Astrocyte of the hippocampus (primary cell): ENCODE measurements at regions not wholly inside any gene's neighbourhood (a gene's known extent, or its start where the extent isn't known, plus 50 kb on each side); places are given as distances from the start of the nearest gene placed in this dataset.
A peak's percentile ranks its signal among the peaks of the same experiment; 100 is the strongest.

ENCODE experiments used
- DNase-seq: peaks from one replicate; pipeline ENCODE4 v3.0.0; 2011; ENCODE audit warnings: low read depth, low spot score

DNA sequence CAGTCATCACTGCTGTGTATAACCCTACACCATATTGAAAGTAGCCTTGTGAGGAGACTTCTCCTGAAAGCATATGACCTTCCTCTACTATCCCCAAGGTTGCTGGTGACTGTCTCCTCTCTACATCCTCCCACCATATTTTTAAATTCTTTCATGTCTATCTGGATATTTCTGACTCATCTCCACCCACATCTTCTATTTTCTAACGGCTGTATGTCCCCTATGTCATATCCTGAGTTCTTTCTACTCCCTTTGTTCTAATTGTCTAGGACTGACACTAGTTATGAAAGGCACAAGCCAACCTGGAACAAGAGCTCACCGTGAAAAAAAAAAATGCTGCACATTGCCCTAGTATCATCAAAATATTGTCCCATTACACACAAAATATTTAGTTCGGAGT is 218.3 kb upstream of the ZNF462 start:
- no peak for DNase-seq

DNA sequence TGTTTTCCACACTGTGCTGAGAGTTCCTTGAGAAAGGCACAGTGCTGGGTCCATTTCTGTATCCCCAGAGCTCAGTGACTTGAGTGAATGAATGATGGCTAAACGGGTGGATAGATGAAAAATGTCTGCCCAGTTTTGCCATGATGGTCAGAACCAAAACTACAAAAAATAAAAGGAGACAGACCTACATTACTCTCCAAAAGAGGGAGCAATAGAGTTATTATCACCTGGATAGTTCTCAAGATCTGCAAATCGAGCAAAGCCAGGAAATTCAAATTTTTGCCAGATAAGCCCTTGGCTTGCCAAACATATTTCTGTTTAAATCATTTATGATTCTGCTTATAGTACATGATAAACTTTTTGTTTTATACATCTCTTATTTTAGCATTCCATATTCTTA is 214.2 kb upstream of the ZNF462 start:
- DNase-seq: peak; percentile 21

DNA sequence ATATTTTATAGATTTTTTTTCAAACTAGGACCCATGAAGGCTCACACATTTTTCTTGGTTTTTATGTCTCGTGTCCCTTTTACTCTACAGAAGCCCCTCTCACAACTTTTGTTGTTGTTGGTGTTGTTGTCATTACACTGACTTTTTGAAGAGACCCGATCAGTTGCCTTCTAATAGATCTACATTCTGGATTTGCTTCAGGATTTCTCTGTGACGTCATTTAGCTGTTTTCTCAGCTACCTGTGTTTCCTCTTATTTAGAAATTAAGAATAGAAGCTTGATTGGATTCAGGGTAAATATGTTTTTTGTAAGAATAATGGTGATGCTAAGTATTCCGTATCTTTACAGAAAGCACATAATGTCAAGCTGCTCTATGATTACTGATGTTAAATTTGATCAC is 213.3 kb upstream of the ZNF462 start:
- no peak for DNase-seq

GRCh38 chr9:106653213-106653612 is 209.8 kb upstream of the ZNF462 start:
- peak; percentile 16 for DNase-seq

- peak; percentile 69 for DNase-seq
Measured at GRCh38 chr9:106655966-106656365, 207.0 kb upstream of the ZNF462 start.

GRCh38 chr9:106657926-106658325 is 205.0 kb upstream of the ZNF462 start:
- no peak for DNase-seq

DNA sequence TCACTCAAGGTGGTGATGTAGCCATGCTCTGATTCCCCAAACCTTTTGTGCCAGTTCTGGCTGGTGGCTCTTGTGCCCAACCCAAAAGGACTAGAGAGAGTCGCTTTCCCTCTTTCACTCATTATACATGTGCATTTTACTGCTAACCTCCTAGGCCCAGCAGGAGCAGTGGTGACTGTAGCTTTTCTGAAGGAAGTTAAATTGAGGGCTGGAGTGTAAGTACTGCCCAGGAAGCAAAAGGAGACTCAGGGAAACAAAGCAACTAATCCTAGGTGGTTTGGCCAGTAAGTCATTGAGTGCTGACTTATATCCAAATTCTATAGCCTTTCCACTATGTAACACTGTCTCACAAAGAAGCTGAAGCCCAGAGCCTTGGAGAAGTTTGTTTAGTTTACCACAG is 194.4 kb upstream of the ZNF462 start:
- DNase-seq: no peak

DNA sequence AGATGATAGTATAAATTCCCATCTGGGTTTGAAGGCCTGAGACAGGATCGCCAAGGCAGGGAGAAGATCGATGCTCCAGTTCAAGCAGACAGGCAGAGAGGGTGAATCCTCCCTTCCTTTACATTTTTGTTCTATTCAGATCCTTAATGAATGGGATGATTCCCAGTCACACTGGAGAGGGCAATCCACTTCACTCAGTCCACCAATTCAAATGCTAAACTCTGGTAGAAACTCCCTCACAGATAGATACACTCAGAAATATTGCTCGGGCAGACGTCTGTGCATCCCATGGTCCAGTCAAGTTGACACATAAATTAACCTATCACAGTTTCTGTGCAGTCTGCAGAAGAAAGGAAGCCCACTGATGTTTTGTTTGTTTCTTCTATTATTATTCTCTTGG is 193.1 kb upstream of the ZNF462 start:
- no peak for DNase-seq

GRCh38 chr9:106670418-106670817 is 192.5 kb upstream of the ZNF462 start:
- DNase-seq: no peak

- DNase-seq: peak; percentile 50
Measured at GRCh38 chr9:106675780-106676179, 187.2 kb upstream of the ZNF462 start.

GRCh38 chr9:106677374-106677773 is 185.6 kb upstream of the ZNF462 start:
- no peak for DNase-seq

GRCh38 chr9:106677830-106678229 is 185.1 kb upstream of the ZNF462 start:
- no peak for DNase-seq

- no peak for DNase-seq
Measured at GRCh38 chr9:106678273-106678672, 184.7 kb upstream of the ZNF462 start.

DNA sequence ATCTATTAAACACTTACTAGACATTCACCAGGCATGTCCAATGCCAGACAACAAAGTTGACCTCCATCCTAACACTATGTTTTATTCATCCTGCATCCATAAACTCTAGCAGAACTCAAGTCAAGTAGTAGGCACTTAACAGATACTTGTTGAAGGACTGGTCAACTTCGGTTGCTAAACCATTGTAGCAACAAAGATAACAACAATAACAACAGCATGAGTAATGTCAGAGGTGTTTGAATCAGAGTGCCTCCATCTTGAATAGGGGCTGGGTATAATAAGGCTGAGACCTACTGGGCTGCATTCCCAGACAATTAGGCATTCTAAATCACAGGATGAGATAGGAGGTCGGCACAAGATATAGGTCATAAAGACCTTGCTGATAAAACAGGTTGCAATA is 180.5 kb upstream of the ZNF462 start:
- DNase-seq: peak; percentile 44

DNA sequence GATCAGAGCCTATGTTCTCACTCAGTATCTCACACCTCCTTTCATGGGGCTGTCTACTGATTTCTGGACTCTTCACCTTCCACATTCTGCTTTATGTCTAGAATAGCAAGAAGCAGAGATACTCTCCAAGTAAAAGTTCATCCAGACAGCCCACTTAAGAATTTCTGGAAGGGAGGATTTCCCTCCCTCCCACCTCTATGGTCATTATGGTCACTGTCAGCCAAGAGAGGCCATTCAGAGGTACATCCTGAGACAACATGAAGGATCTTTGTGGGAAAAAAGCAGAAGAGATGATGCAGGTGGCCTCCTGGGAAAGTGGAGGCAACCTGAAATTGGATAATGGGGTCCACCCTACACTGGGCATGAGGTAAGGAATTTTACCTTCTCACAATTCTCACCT is 179.5 kb upstream of the ZNF462 start:
- no peak for DNase-seq

DNA sequence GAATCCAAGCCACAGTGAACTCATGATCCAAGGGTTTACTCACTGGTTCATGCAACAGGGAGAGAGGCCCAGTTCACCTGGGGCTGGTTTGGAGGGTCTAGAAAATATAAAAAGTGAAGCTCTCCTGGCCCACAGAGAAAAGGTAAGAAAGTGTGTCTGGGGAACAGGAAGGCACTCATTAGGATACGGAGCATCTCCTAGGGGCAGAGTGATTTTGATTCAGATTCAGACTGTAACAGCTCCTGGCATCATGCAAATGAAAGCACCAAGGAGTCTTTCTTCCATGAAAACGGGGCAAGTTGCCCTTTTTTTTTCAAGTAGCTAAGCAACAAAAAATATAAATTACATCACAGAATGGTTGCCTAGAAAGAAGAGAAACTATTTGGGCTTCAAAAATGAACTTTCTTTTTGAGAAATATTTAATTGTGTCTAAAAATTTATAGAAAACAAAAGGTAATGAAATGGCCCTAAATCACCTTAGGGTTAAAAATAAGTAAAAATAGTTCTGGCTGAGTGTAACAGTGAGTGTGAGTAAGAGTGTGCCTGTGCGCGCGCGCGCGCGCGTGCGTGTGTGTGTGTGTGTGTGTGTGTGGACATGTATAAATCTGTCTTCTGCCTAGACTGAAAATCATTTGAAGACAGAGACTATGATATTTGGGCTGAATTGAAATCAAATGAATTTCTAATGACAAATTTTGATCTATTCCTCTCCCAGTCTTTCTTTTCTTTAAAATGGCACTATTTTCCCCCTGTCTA is 177.8 kb upstream of the ZNF462 start:
- DNase-seq: no peak

- no peak for DNase-seq
Measured at GRCh38 chr9:106689089-106689488, 173.9 kb upstream of the ZNF462 start.

GRCh38 chr9:106691627-106692026 is 171.3 kb upstream of the ZNF462 start:
- no peak for DNase-seq

GRCh38 chr9:106693558-106693957 is 169.4 kb upstream of the ZNF462 start:
- no peak for DNase-seq

DNA sequence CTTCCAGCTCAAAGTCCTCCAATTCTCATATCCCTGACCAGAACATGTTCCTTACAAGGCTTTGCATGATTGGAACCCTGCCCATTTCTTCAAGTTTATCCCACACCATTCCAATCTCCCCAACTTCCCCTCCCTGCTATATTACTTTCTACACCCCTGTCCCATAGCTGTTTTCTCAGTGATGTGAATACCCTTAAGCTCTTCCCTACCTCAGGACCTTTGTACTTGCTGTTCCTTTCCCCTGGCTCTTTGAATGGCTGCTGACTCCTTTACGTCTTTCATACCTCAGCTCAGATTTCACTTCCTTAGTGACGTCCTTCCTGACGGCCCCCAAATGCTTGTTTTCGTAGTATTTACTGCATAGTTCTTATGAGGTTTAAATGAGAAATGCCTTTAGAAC is 166.2 kb upstream of the ZNF462 start:
- no peak for DNase-seq

DNA sequence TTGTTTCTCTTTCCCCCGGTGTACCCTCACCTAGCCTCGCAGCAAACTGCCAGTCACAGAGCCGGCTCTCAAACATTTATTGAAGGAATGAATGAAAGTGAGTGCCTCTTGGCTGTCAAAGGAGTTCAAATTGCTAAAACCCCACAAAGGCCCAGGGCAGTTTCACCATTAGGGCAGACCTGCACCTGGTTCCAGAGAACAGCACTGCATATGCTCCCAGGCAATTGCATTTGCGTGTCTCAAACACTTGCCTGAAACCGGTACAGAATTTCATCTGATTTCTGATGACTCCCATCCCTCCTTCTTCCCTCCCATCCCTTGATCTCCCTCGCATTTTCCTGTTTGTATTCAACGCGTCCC is 165.6 kb upstream of the ZNF462 start:
- DNase-seq: no peak

DNA sequence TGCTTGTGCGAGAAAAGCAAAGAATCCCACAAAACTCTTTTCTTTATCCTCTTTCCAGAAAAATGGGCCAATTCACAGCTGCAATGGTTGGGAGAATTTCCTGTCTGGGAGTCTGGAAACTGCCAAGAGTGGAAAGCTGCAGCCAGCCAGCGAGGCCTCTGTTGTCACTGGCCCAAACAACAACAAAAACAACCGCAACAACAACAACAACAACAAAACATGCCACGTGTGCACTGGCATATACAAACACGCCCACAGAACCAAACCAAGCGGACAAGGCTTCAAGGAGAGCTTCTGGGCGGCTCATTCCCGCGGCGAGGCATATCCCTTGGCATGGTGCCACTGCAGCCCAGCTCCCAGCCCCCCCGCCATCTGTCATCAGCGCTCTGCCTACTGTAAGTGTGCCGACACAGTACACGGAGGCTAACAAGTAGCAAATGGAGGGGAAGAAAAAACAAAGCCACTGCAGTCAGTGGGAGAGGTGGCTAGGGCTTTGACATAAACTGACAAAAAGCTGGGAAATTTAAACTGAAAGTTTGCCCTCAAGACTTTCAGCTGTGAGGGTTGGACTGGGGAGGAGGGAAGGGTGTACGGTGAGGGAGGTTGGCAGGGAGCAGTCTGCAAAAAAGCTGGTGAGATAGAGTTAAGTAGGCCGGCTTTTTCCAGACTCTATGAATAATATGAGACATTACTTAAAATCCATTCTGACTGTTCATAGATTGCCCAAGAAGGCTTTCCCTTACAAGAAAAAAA is 165.0 kb upstream of the ZNF462 start:
- DNase-seq: peak; percentile 84

DNA sequence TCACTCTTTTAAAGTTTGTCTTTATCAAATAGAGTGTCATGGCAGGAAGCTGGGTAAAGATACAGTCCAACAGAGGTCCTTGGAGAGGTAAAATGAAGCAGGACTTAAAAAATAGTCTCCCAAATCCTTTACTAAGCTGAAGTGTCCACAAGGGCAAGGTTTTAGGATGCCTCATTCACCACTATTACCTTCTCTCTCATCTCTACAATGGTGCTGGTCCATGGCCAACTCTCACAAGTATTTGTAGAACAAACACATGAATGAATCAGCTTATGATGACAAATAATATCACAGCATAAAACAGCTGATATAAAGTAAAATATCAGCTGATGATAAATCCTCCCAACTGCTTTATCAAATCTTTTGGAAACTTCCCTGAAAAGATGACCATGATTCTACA is 162.3 kb upstream of the ZNF462 start:
- DNase-seq: no peak
